NCI-H146 treated with DMSO at 0.1 percent for 48 hours (cell line): ENCODE measurements at regions not wholly inside any gene's neighbourhood (a gene's known extent, or its start where the extent isn't known, plus 50 kb on each side); places are given as distances from the start of the nearest gene placed in this dataset.
"Not testable (repeated sequence)": the region's sequence is repeated elsewhere in the genome, so short reads cannot be mapped to it uniquely, and the experiment has no call there.

Source experiments
- DNase-seq: peaks from one replicate; lab custom pipeline; 2025; ENCODE audit not compliant: unreplicated experiment; lab: John Stamatoyannopoulos, UW

- DNase-seq, result no peak
These were observed 490.2 kb downstream of the BRINP3 start for GRCh38 chr1:189987509-189987908.

GRCh38 chr1:189992856-189993255 lies 484.8 kb downstream of the BRINP3 start:
- no peak for DNase-seq

GRCh38 chr1:190000365-190000872 lies 477.2 kb downstream of the BRINP3 start:
- no peak for DNase-seq

- no peak for DNase-seq
These were observed 476.5 kb downstream of the BRINP3 start for GRCh38 chr1:190001187-190001586.

- DNase-seq, result no peak
These were observed 474.3 kb downstream of the BRINP3 start for GRCh38 chr1:190003376-190003775.

- DNase-seq, result no peak
These were observed 466.1 kb downstream of the BRINP3 start for GRCh38 chr1:190011585-190011984.

GRCh38 chr1:190019151-190019550 lies 458.5 kb downstream of the BRINP3 start:
- not testable (repeated sequence) for DNase-seq

- no peak for DNase-seq
These were observed 457.9 kb downstream of the BRINP3 start for GRCh38 chr1:190019717-190020116.

GRCh38 chr1:190022709-190023108 lies 455.0 kb downstream of the BRINP3 start:
- DNase-seq, result no peak

GRCh38 chr1:190029441-190029840 lies 448.2 kb downstream of the BRINP3 start:
- DNase-seq, result no peak

- DNase-seq, result no peak
These were observed 434.0 kb downstream of the BRINP3 start for GRCh38 chr1:190043655-190044054.

GRCh38 chr1:190046231-190046630 lies 431.4 kb downstream of the BRINP3 start:
- DNase-seq, result no peak
